ENCODE measurements at regions not wholly inside any gene's neighbourhood (a gene's known extent, or its start where the extent isn't known, plus 50 kb on each side); places are given as distances from the start of the nearest gene placed in this dataset.

- H3K9ac ChIP-seq = no peak overlapping the region
- 95 to 100% methylated on average over 2 of the region's 2 CpGs for WGBS, 2 experiments (ENCODE audit: low coverage in 1 of 2, low lambda C conversion rate in 2 of 2, missing lambda C conversion rate in 2 of 2)
- in situ Hi-C loops (cut with MboI) = no loop called here
These were observed 324.1 kb upstream of the FLRT2 start for GRCh38 chr14:85205875-85206274.

GRCh38 chr14:85214471-85214870 is 315.5 kb upstream of the FLRT2 start:
- 41 to 50% methylated on average over 4 of the region's 4 CpGs for WGBS, 2 experiments (ENCODE audit: low coverage in 1 of 2, low lambda C conversion rate in 2 of 2, missing lambda C conversion rate in 2 of 2)
- Histone ChIP-seq H3K9me3 (ENCODE audit: low read depth) (peaks cover 4% of the 10 kb centered on the region), H3K4me1 (ENCODE audit: insufficient read depth) (no peaks in the 10 kb centered on the region), H3K4me2 (ENCODE audit: unreplicated experiment) (no peak overlapping the region), H3K79me2 (ENCODE audit: insufficient read depth) (no peaks in the 10 kb centered on the region), H3K27ac (no peak overlapping the region), H2AFZ (no peak overlapping the region), H4K20me1 (ENCODE audit: insufficient read depth) (no peaks in the 10 kb centered on the region), H3K27me3 (replicated peaks; ENCODE audit: insufficient read depth) (no peaks in the 10 kb centered on the region), H3F3A (ENCODE audit: insufficient read depth) (no peaks in the 10 kb centered on the region), H3K9ac (no peak overlapping the region), H3K4me3 (no peak overlapping the region), H3K36me3 (ENCODE audit: low read depth) (no peaks in the 10 kb centered on the region), H3K9me2 (ENCODE audit: insufficient read depth) (no peaks in the 10 kb centered on the region; the same call in 1 of the 2 replicates)
- in situ Hi-C loops (cut with MboI) = no loop called here
- TF ChIP-seq EZH2 (IDR thresholded peaks at IDR 0.05; ENCODE audit: insufficient read depth, poor library complexity, severe bottlenecking) (no peak), EZH2phosphoT487 (IDR thresholded peaks at IDR 0.05; ENCODE audit: insufficient read depth, low read depth) (no peak)
- peak; percentile 41 for DNase-seq

More at GRCh38 chr14:85205875-85206274, 324.1 kb upstream of the FLRT2 start:
- no peaks in the 10 kb centered on the region for H3K4me1 ChIP-seq (ENCODE audit: insufficient read depth)
- no peak overlapping the region for H3K4me2 ChIP-seq (ENCODE audit: unreplicated experiment)
- no peak overlapping the region for H2AFZ ChIP-seq
- no peaks in the 10 kb centered on the region for H3F3A ChIP-seq (ENCODE audit: insufficient read depth)
- no peak overlapping the region for H3K4me3 ChIP-seq
- H3K9me2 ChIP-seq (ENCODE audit: insufficient read depth) = no peaks in the 10 kb centered on the region
- no peaks in the 10 kb centered on the region for H3K9me3 ChIP-seq (ENCODE audit: low read depth)
- H3K27ac ChIP-seq = no peak overlapping the region
- H3K27me3 ChIP-seq (replicated peaks; ENCODE audit: insufficient read depth) = no peaks in the 10 kb centered on the region
- H3K79me2 ChIP-seq (ENCODE audit: insufficient read depth) = no peaks in the 10 kb centered on the region
- no peak for DNase-seq
- no peak for TF ChIP-seq EZH2phosphoT487 (IDR thresholded peaks at IDR 0.05; ENCODE audit: insufficient read depth, low read depth)
- TF ChIP-seq EZH2 (IDR thresholded peaks at IDR 0.05; ENCODE audit: insufficient read depth, poor library complexity, severe bottlenecking) = no peak
- H3K36me3 ChIP-seq (ENCODE audit: low read depth) = no peaks in the 10 kb centered on the region
- H4K20me1 ChIP-seq (ENCODE audit: insufficient read depth) = no peaks in the 10 kb centered on the region

GRCh38 chr14:85217412-85217811 is 312.5 kb upstream of the FLRT2 start:
- Histone ChIP-seq H3K27me3 (replicated peaks; ENCODE audit: insufficient read depth) (no peaks in the 10 kb centered on the region), H2AFZ (no peak overlapping the region), H3K36me3 (ENCODE audit: low read depth) (no peaks in the 10 kb centered on the region), H3K9me3 (ENCODE audit: low read depth) (peaks cover 4% of the 10 kb centered on the region), H3F3A (ENCODE audit: insufficient read depth) (no peaks in the 10 kb centered on the region), H3K79me2 (ENCODE audit: insufficient read depth) (no peaks in the 10 kb centered on the region), H3K9ac (no peak overlapping the region), H3K9me2 (ENCODE audit: insufficient read depth) (no peaks in the 10 kb centered on the region; the same call in 1 of the 2 replicates), H4K20me1 (ENCODE audit: insufficient read depth) (no peaks in the 10 kb centered on the region), H3K27ac (no peak overlapping the region), H3K4me1 (ENCODE audit: insufficient read depth) (no peaks in the 10 kb centered on the region), H3K4me3 (no peak overlapping the region), H3K4me2 (ENCODE audit: unreplicated experiment) (no peak overlapping the region)
- TF ChIP-seq EZH2 (IDR thresholded peaks at IDR 0.05; ENCODE audit: insufficient read depth, poor library complexity, severe bottlenecking) (no peak), EZH2phosphoT487 (IDR thresholded peaks at IDR 0.05; ENCODE audit: insufficient read depth, low read depth) (no peak)
- no peak for DNase-seq
- in situ Hi-C loops (cut with MboI) = no loop called here
- WGBS, 2 experiments (ENCODE audit: low coverage in 1 of 2, low lambda C conversion rate in 2 of 2, missing lambda C conversion rate in 2 of 2) = 93 to 98% methylated on average over 1 of the region's 1 CpG

- H4K20me1 ChIP-seq (ENCODE audit: insufficient read depth) = no peaks in the 10 kb centered on the region
- no peak overlapping the region for H2AFZ ChIP-seq
- H3K27me3 ChIP-seq (replicated peaks; ENCODE audit: insufficient read depth) = no peaks in the 10 kb centered on the region
- no peak overlapping the region for H3K4me2 ChIP-seq (ENCODE audit: unreplicated experiment)
- H3K79me2 ChIP-seq (ENCODE audit: insufficient read depth) = no peaks in the 10 kb centered on the region
- H3K4me3 ChIP-seq = no peak overlapping the region
- no peaks in the 10 kb centered on the region; the same call in 1 of the 2 replicates for H3K9me2 ChIP-seq (ENCODE audit: insufficient read depth)
- H3K9ac ChIP-seq = no peak overlapping the region
- H3K9me3 ChIP-seq (ENCODE audit: low read depth) = no peaks in the 10 kb centered on the region
- DNase-seq = no peak
- in situ Hi-C loops (cut with MboI) = no loop called here
- no peak overlapping the region for H3K27ac ChIP-seq
- no peaks in the 10 kb centered on the region for H3K36me3 ChIP-seq (ENCODE audit: low read depth)
- TF ChIP-seq EZH2 (IDR thresholded peaks at IDR 0.05; ENCODE audit: insufficient read depth, poor library complexity, severe bottlenecking) = no peak
- TF ChIP-seq EZH2phosphoT487 (IDR thresholded peaks at IDR 0.05; ENCODE audit: insufficient read depth, low read depth) = no peak
- H3F3A ChIP-seq (ENCODE audit: insufficient read depth) = no peaks in the 10 kb centered on the region
- no peaks in the 10 kb centered on the region for H3K4me1 ChIP-seq (ENCODE audit: insufficient read depth)
These were observed 311.0 kb upstream of the FLRT2 start for GRCh38 chr14:85218982-85219381.

GRCh38 chr14:85221832-85222231 is 308.1 kb upstream of the FLRT2 start:
- H3K4me1 ChIP-seq (ENCODE audit: insufficient read depth) = no peaks in the 10 kb centered on the region
- no peaks in the 10 kb centered on the region for H4K20me1 ChIP-seq (ENCODE audit: insufficient read depth)
- 66 to 68% methylated on average over 3 of the region's 3 CpGs for WGBS, 2 experiments (ENCODE audit: low coverage in 1 of 2, low lambda C conversion rate in 2 of 2, missing lambda C conversion rate in 2 of 2)
- no peak overlapping the region for H3K4me3 ChIP-seq
- TF ChIP-seq EZH2phosphoT487 (IDR thresholded peaks at IDR 0.05; ENCODE audit: insufficient read depth, low read depth) = no peak
- no peak for TF ChIP-seq EZH2 (IDR thresholded peaks at IDR 0.05; ENCODE audit: insufficient read depth, poor library complexity, severe bottlenecking)
- no peaks in the 10 kb centered on the region for H3K79me2 ChIP-seq (ENCODE audit: insufficient read depth)
- H2AFZ ChIP-seq = no peak overlapping the region
- in situ Hi-C loops (cut with MboI) = no loop called here
- H3K9me2 ChIP-seq (ENCODE audit: insufficient read depth) = no peaks in the 10 kb centered on the region; the same call in 1 of the 2 replicates
- H3K4me2 ChIP-seq (ENCODE audit: unreplicated experiment) = no peak overlapping the region
- H3K27me3 ChIP-seq (replicated peaks; ENCODE audit: insufficient read depth) = no peaks in the 10 kb centered on the region
- no peak for DNase-seq
- H3K27ac ChIP-seq = no peak overlapping the region
- no peaks in the 10 kb centered on the region for H3F3A ChIP-seq (ENCODE audit: insufficient read depth)
- no peak overlapping the region for H3K9ac ChIP-seq
- H3K9me3 ChIP-seq (ENCODE audit: low read depth) = no peaks in the 10 kb centered on the region
- H3K36me3 ChIP-seq (ENCODE audit: low read depth) = no peaks in the 10 kb centered on the region
